GM23338 (cell line): ENCODE measurements at regions not wholly inside any gene's neighbourhood (a gene's known extent, or its start where the extent isn't known, plus 50 kb on each side); places are given as distances from the start of the nearest gene placed in this dataset.

Experiments used
- ATAC-seq: fragments of 200-7000 bp; cut with Tn5 transposase; 3 replicates; pipeline ENCODE4 v1.9.1; 2020
- DNase-seq: peaks from one replicate; pipeline ENCODE4 v3.0.0-alpha.2; 2015; ENCODE audit warnings: low spot score
- H2AFZ ChIP-seq: fragments of 200-600 bp; sonication (generic); 2 replicates; pipeline ENCODE4 v1.8.0; 2016; ENCODE audit warnings: antibody characterized with exemption, mild to moderate bottlenecking, moderate library complexity
- H3F3A ChIP-seq: fragments of 200-600 bp; sonication (generic); replicated peaks from 2 replicates; pipeline ENCODE4 v1.8.0; 2017; ENCODE audit warnings: antibody characterized with exemption, mixed run types, low read depth
- H3K27ac ChIP-seq: fragments of 200-600 bp; sonication (generic); 2 replicates; pipeline ENCODE4 v1.6.1; 2016; ENCODE audit warnings: low read depth
- H3K27me3 ChIP-seq: fragments of 200-600 bp; sonication (generic); 2 replicates; pipeline ENCODE4 v1.8.0; 2016; ENCODE audit warnings: mild to moderate bottlenecking, mixed run types, moderate library complexity; ENCODE audit not compliant: insufficient read depth
- H3K36me3 ChIP-seq: fragments of 200-600 bp; sonication (generic); 2 replicates; pipeline ENCODE4 v1.8.0; 2016; ENCODE audit warnings: mild to moderate bottlenecking; ENCODE audit not compliant: insufficient read depth
- H3K4me1 ChIP-seq: fragments of 200-600 bp; sonication (generic); 2 replicates; pipeline ENCODE4 v1.8.0; 2016; ENCODE audit warnings: mild to moderate bottlenecking, moderate library complexity; ENCODE audit not compliant: insufficient read depth
- H3K4me2 ChIP-seq: fragments of 200-600 bp; sonication (generic); 2 replicates; pipeline ENCODE4 v1.7.1; 2017; ENCODE audit warnings: mixed run types
- H3K4me3 ChIP-seq: fragments of 200-600 bp; sonication (generic); 2 replicates; pipeline ENCODE4 v1.6.1; 2016; ENCODE audit warnings: mixed run types
- H3K79me2 ChIP-seq: fragments of 200-600 bp; sonication (generic); replicated peaks from 2 replicates; pipeline ENCODE4 v1.8.0; 2017; ENCODE audit warnings: mild to moderate bottlenecking; ENCODE audit not compliant: insufficient read depth
- H3K9me2 ChIP-seq: fragments of 200-600 bp; sonication (generic); 2 replicates; pipeline ENCODE4 v1.8.0; 2017; ENCODE audit not compliant: insufficient read depth
- H4K20me1 ChIP-seq: fragments of 200-600 bp; sonication (generic); replicated peaks from 2 replicates; pipeline ENCODE4 v1.8.0; 2017; ENCODE audit warnings: mild to moderate bottlenecking; ENCODE audit not compliant: insufficient read depth
- H3K27ac Mint-ChIP-seq: 2 replicates; pipeline ENCODE4 v1.8.0; 2020; ENCODE audit warnings: inconsistent platforms, mild to moderate bottlenecking, moderate library complexity, mixed read lengths
- H3K27me3 Mint-ChIP-seq: 3 replicates; pipeline ENCODE4 v1.8.0; 2022; ENCODE audit warnings: low read depth, mild to moderate bottlenecking, moderate library complexity, mixed read lengths, inconsistent platforms; ENCODE audit not compliant: insufficient read depth, poor library complexity
- H3K36me3 Mint-ChIP-seq: 3 replicates; pipeline ENCODE4 v1.8.0; 2021; ENCODE audit warnings: low read depth, mild to moderate bottlenecking, inconsistent platforms, moderate library complexity, mixed read lengths
- H3K4me1 Mint-ChIP-seq: 3 replicates; pipeline ENCODE4 v1.8.0; 2020; ENCODE audit warnings: mild to moderate bottlenecking, inconsistent platforms, mixed read lengths
- H3K4me3 Mint-ChIP-seq: 3 replicates; pipeline ENCODE4 v1.8.0; 2021; ENCODE audit warnings: moderate library complexity, mild to moderate bottlenecking, inconsistent platforms, mixed read lengths
- H3K9me3 Mint-ChIP-seq: 3 replicates; pipeline ENCODE4 v1.8.0; 2020; ENCODE audit warnings: moderate library complexity, mild to moderate bottlenecking, inconsistent platforms, mixed read lengths
- CREB1 ChIP-seq: fragments of 250-450 bp; sonication (Bioruptor Pico); IDR thresholded peaks from 2 replicates; pipeline ENCODE4 v1.5.0; 2020; ENCODE audit warnings: low read depth, mild to moderate bottlenecking, moderate library complexity
- CTCF ChIP-seq, 2 experiments: fragments of 200-600 bp in 1 of 2; sonication (generic) in 1 of 2; conservative IDR thresholded peaks; 2 replicates each; pipeline versions ENCODE4 v1.5.1 to v1.6.1; 2016 to 2017; ENCODE audit warnings: antibody characterized with exemption in 2 of 2, low read depth in 2 of 2, mild to moderate bottlenecking in 2 of 2, moderate library complexity in 1 of 2
- EZH2 ChIP-seq: fragments of 200-600 bp; sonication (generic); IDR thresholded peaks from one replicate; pipeline ENCODE4 v1.8.0; 2017; ENCODE audit warnings: antibody characterized with exemption, mild to moderate bottlenecking, low read depth; ENCODE audit not compliant: unreplicated experiment
- POLR2AphosphoS5 ChIP-seq: IDR thresholded peaks from 2 replicates; pipeline ENCODE4 v1.6.1; 2016; ENCODE audit warnings: antibody characterized with exemption, low read depth
- ZNF114 ChIP-seq: fragments of 250-450 bp; sonication (Bioruptor Pico); IDR thresholded peaks from 2 replicates; pipeline ENCODE4 v1.5.0; 2020; ENCODE audit warnings: mild to moderate bottlenecking, moderate library complexity
- ZNF331 ChIP-seq: fragments of 250-450 bp; sonication (Bioruptor Pico); IDR thresholded peaks from 2 replicates; pipeline ENCODE4 v1.5.0; 2020; ENCODE audit warnings: low read depth, mild to moderate bottlenecking, moderate library complexity
- TF ChIP-seq, protein P1 (sequence below): fragments of 250-450 bp; sonication (Bioruptor Pico); IDR thresholded peaks from 2 replicates; pipeline ENCODE4 v1.5.0; 2020; ENCODE audit warnings: mild to moderate bottlenecking, moderate library complexity
- TF ChIP-seq, protein P2 (sequence below): IDR thresholded peaks from one replicate; pipeline ENCODE4 v1.6.1; 2018; ENCODE audit warnings: antibody characterized with exemption; ENCODE audit not compliant: unreplicated experiment
- TF ChIP-seq, protein P3 (sequence below): IDR thresholded peaks from 2 replicates; pipeline ENCODE4 v1.6.1; 2016; ENCODE audit warnings: antibody characterized with exemption

GRCh38 chr18:78673516-78674321 lies 305.9 kb upstream of the SALL3 start (continued):
- TF ChIP-seq, protein P1, sequence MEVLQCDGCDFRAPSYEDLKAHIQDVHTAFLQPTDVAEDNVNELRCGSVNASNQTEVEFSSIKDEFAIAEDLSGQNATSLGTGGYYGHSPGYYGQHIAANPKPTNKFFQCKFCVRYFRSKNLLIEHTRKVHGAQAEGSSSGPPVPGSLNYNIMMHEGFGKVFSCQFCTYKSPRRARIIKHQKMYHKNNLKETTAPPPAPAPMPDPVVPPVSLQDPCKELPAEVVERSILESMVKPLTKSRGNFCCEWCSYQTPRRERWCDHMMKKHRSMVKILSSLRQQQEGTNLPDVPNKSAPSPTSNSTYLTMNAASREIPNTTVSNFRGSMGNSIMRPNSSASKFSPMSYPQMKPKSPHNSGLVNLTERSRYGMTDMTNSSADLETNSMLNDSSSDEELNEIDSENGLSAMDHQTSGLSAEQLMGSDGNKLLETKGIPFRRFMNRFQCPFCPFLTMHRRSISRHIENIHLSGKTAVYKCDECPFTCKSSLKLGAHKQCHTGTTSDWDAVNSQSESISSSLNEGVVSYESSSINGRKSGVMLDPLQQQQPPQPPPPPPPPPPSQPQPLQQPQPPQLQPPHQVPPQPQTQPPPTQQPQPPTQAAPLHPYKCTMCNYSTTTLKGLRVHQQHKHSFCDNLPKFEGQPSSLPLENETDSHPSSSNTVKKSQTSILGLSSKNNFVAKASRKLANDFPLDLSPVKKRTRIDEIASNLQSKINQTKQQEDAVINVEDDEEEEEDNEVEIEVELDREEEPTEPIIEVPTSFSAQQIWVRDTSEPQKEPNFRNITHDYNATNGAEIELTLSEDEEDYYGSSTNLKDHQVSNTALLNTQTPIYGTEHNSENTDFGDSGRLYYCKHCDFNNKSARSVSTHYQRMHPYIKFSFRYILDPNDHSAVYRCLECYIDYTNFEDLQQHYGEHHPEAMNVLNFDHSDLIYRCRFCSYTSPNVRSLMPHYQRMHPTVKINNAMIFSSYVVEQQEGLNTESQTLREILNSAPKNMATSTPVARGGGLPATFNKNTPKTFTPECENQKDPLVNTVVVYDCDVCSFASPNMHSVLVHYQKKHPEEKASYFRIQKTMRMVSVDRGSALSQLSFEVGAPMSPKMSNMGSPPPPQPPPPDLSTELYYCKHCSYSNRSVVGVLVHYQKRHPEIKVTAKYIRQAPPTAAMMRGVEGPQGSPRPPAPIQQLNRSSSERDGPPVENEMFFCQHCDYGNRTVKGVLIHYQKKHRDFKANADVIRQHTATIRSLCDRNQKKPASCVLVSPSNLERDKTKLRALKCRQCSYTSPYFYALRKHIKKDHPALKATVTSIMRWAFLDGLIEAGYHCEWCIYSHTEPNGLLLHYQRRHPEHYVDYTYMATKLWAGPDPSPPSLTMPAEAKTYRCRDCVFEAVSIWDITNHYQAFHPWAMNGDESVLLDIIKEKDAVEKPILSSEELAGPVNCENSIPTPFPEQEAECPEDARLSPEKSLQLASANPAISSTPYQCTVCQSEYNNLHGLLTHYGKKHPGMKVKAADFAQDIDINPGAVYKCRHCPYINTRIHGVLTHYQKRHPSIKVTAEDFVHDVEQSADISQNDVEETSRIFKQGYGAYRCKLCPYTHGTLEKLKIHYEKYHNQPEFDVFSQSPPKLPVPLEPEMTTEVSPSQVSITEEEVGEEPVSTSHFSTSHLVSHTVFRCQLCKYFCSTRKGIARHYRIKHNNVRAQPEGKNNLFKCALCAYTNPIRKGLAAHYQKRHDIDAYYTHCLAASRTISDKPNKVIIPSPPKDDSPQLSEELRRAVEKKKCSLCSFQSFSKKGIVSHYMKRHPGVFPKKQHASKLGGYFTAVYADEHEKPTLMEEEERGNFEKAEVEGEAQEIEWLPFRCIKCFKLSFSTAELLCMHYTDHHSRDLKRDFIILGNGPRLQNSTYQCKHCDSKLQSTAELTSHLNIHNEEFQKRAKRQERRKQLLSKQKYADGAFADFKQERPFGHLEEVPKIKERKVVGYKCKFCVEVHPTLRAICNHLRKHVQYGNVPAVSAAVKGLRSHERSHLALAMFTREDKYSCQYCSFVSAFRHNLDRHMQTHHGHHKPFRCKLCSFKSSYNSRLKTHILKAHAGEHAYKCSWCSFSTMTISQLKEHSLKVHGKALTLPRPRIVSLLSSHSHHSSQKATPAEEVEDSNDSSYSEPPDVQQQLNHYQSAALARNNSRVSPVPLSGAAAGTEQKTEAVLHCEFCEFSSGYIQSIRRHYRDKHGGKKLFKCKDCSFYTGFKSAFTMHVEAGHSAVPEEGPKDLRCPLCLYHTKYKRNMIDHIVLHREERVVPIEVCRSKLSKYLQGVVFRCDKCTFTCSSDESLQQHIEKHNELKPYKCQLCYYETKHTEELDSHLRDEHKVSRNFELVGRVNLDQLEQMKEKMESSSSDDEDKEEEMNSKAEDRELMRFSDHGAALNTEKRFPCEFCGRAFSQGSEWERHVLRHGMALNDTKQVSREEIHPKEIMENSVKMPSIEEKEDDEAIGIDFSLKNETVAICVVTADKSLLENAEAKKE (CRISPR knock-in tag): no peak
- TF ChIP-seq CREB1 (CRISPR knock-in tag) (no peak), ZNF114 (no peak), CTCF (conservative IDR thresholded peaks at IDR 0.05; ENCODE audit: low read depth in 2 of 2) (no peak)

DNA sequence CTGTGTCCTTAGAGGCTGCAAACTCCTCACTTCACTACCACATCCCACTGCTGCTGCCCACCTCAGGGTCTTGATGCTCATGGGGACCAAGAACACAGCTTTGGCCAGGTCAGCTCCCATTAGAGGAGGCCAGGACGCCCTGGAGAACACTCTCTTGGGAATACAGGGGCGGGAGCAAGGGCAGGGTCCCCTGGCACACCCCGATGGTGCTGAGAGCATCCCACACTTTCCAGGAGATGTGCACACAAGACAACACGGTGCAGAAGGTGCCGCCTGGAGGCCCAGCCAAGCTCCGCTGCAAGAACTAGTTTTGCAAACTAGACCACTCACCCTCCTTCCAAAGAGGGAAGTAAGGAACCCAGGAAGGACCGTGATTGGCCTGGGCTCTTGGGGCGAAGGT lies 304.4 kb upstream of the SALL3 start:
- Histone ChIP-seq H3F3A (no peaks in the 10 kb centered on the region), H3K36me3 (no peaks in the 10 kb centered on the region; the same call in 1 of the 2 replicates), H3K4me1 (no peaks in the 10 kb centered on the region), H3K27me3 (no peaks in the 10 kb centered on the region), H3K79me2 (no peaks in the 10 kb centered on the region), H2AFZ (no peak overlapping the region), H3K4me3 (no peak overlapping the region), H4K20me1 (no peaks in the 10 kb centered on the region), H3K4me2 (no peak overlapping the region), H3K9me2 (no peaks in the 10 kb centered on the region), H3K27ac (no peak overlapping the region)
- H3K4me3 Mint-ChIP-seq: no peak overlapping the region
- peaks cover 95% of the 10 kb centered on the region for H3K9me3 Mint-ChIP-seq
- no peaks in the 10 kb centered on the region; the same call in 2 of the 3 replicates for H3K4me1 Mint-ChIP-seq
- no peak for DNase-seq
- peaks cover 32% of the 10 kb centered on the region for H3K36me3 Mint-ChIP-seq
- peaks cover 9% of the 10 kb centered on the region for H3K27me3 Mint-ChIP-seq
- H3K27ac Mint-ChIP-seq: no peak overlapping the region
- ATAC-seq: no peak
- no peak for TF ChIP-seq POLR2AphosphoS5
- no peak for TF ChIP-seq EZH2
- TF ChIP-seq, protein P2, sequence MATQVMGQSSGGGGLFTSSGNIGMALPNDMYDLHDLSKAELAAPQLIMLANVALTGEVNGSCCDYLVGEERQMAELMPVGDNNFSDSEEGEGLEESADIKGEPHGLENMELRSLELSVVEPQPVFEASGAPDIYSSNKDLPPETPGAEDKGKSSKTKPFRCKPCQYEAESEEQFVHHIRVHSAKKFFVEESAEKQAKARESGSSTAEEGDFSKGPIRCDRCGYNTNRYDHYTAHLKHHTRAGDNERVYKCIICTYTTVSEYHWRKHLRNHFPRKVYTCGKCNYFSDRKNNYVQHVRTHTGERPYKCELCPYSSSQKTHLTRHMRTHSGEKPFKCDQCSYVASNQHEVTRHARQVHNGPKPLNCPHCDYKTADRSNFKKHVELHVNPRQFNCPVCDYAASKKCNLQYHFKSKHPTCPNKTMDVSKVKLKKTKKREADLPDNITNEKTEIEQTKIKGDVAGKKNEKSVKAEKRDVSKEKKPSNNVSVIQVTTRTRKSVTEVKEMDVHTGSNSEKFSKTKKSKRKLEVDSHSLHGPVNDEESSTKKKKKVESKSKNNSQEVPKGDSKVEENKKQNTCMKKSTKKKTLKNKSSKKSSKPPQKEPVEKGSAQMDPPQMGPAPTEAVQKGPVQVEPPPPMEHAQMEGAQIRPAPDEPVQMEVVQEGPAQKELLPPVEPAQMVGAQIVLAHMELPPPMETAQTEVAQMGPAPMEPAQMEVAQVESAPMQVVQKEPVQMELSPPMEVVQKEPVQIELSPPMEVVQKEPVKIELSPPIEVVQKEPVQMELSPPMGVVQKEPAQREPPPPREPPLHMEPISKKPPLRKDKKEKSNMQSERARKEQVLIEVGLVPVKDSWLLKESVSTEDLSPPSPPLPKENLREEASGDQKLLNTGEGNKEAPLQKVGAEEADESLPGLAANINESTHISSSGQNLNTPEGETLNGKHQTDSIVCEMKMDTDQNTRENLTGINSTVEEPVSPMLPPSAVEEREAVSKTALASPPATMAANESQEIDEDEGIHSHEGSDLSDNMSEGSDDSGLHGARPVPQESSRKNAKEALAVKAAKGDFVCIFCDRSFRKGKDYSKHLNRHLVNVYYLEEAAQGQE: no peak
- TF ChIP-seq, protein P3, sequence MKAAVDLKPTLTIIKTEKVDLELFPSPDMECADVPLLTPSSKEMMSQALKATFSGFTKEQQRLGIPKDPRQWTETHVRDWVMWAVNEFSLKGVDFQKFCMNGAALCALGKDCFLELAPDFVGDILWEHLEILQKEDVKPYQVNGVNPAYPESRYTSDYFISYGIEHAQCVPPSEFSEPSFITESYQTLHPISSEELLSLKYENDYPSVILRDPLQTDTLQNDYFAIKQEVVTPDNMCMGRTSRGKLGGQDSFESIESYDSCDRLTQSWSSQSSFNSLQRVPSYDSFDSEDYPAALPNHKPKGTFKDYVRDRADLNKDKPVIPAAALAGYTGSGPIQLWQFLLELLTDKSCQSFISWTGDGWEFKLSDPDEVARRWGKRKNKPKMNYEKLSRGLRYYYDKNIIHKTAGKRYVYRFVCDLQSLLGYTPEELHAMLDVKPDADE: no peak
- TF ChIP-seq ZNF331: no peak
- no peak for TF ChIP-seq ZNF114
